ENCODE measurements at regions not wholly inside any gene's neighbourhood (a gene's known extent, or its start where the extent isn't known, plus 50 kb on each side); places are given as distances from the start of the nearest gene placed in this dataset.

GRCh38 chr10:4306871-4307270 lies 519.1 kb upstream of the AKR1E2 start:
- DNase-seq (ENCODE audit: low read depth), result no peak
- TF ChIP-seq POLR2A (IDR thresholded peaks at IDR 0.05; ENCODE audit: extremely low read depth, insufficient read length), result no peak
- TF ChIP-seq MAX (IDR thresholded peaks at IDR 0.05; ENCODE audit: low read depth, low read length), result no peak
- TF ChIP-seq CTCF (IDR thresholded peaks at IDR 0.05; ENCODE audit: low read depth, low read length), result no peak
- no peak for TF ChIP-seq MYC (IDR thresholded peaks at IDR 0.05; ENCODE audit: low read depth, low read length)

GRCh38 chr10:4303045-4303444 lies 518.0 kb upstream of the KLF6 start:
- no peak for DNase-seq (ENCODE audit: low read depth)
- TF ChIP-seq CTCF (IDR thresholded peaks at IDR 0.05; ENCODE audit: low read depth, low read length) (no peak), POLR2A (IDR thresholded peaks at IDR 0.05; ENCODE audit: extremely low read depth, insufficient read length) (no peak), MAX (IDR thresholded peaks at IDR 0.05; ENCODE audit: low read depth, low read length) (no peak), MYC (IDR thresholded peaks at IDR 0.05; ENCODE audit: low read depth, low read length) (no peak)

More at GRCh38 chr10:4306871-4307270, 519.1 kb upstream of the AKR1E2 start:
- H3K4me3 ChIP-seq (ENCODE audit: low read depth, low read length), result no peak overlapping the region

GRCh38 chr10:4301291-4302045 lies 516.5 kb upstream of the KLF6 start:
- TF ChIP-seq MAX (IDR thresholded peaks at IDR 0.05; ENCODE audit: low read depth, low read length) (no peak), CTCF (IDR thresholded peaks at IDR 0.05; ENCODE audit: low read depth, low read length) (no peak), MYC (IDR thresholded peaks at IDR 0.05; ENCODE audit: low read depth, low read length) (no peak), POLR2A (IDR thresholded peaks at IDR 0.05; ENCODE audit: extremely low read depth, insufficient read length) (no peak)
- no peak overlapping the region for H3K4me3 ChIP-seq (ENCODE audit: low read depth, low read length)
- no peak for DNase-seq (ENCODE audit: low read depth)

More at GRCh38 chr10:4303045-4303444, 518.0 kb upstream of the KLF6 start:
- H3K4me3 ChIP-seq (ENCODE audit: low read depth, low read length), result no peak overlapping the region

GRCh38 chr10:4296161-4296560 lies 511.2 kb upstream of the KLF6 start:
- TF ChIP-seq MYC (IDR thresholded peaks at IDR 0.05; ENCODE audit: low read depth, low read length) (no peak), POLR2A (IDR thresholded peaks at IDR 0.05; ENCODE audit: extremely low read depth, insufficient read length) (no peak), MAX (IDR thresholded peaks at IDR 0.05; ENCODE audit: low read depth, low read length) (no peak), CTCF (IDR thresholded peaks at IDR 0.05; ENCODE audit: low read depth, low read length) (no peak)
- no peak overlapping the region for H3K4me3 ChIP-seq (ENCODE audit: low read depth, low read length)
- no peak for DNase-seq (ENCODE audit: low read depth)

- TF ChIP-seq MAX (IDR thresholded peaks at IDR 0.05; ENCODE audit: low read depth, low read length) (no peak), POLR2A (IDR thresholded peaks at IDR 0.05; ENCODE audit: extremely low read depth, insufficient read length) (no peak), CTCF (IDR thresholded peaks at IDR 0.05; ENCODE audit: low read depth, low read length) (no peak), MYC (IDR thresholded peaks at IDR 0.05; ENCODE audit: low read depth, low read length) (no peak)
- no peak for DNase-seq (ENCODE audit: low read depth)
- H3K4me3 ChIP-seq (ENCODE audit: low read depth, low read length), result no peak overlapping the region
Measured at GRCh38 chr10:4294996-4295792, 510.2 kb upstream of the KLF6 start.

All from NB4 (cell line).